Cardiac fibroblast (primary cell): ENCODE measurements at regions not wholly inside any gene's neighbourhood (a gene's known extent, or its start where the extent isn't known, plus 50 kb on each side); places are given as distances from the start of the nearest gene placed in this dataset.
"Not testable (repeated sequence)": the region's sequence is repeated elsewhere in the genome, so short reads cannot be mapped to it uniquely, and the experiment has no call there.

Source experiments
- DNase-seq, 2 donors: peaks; one replicate each; pipeline versions ENCODE4 v3.0.0 to v3.0.0-alpha.2; 2010; ENCODE audit warnings: low read depth in 2 of 2
- H3K4me3 ChIP-seq, 2 donors: replicated peaks in 1 of 2; 1 replicate in 1 of 2; 2 replicates in 1 of 2; pipeline ENCODE4 v1.5.1; 2011; ENCODE audit warnings: low read depth in 2 of 2, low read length in 2 of 2, mild to moderate bottlenecking in 2 of 2, moderate library complexity in 1 of 2
- CTCF ChIP-seq: IDR thresholded peaks from one replicate; pipeline ENCODE4 v1.5.1; 2011; ENCODE audit warnings: low read depth, mild to moderate bottlenecking, low read length, inconsistent platforms

- H3K4me3 ChIP-seq: no peak overlapping the region
- no peak for TF ChIP-seq CTCF
- no peak for DNase-seq
Measured at GRCh38 chr10:36465604-36466379, 659.6 kb upstream of the ANKRD30A start.

- TF ChIP-seq CTCF: no peak
- H3K4me3 ChIP-seq: no peak overlapping the region
- DNase-seq: no peak
Measured at GRCh38 chr10:36464291-36464690, 661.1 kb upstream of the ANKRD30A start.

- DNase-seq: no peak
- TF ChIP-seq CTCF: no peak
- no peak overlapping the region for H3K4me3 ChIP-seq
Measured at GRCh38 chr10:36463390-36463789, 662.0 kb upstream of the ANKRD30A start.

GRCh38 chr10:36462194-36462593, 663.2 kb upstream of the ANKRD30A start:
- TF ChIP-seq CTCF: no peak
- peak; percentile 75 to 83 for DNase-seq

GRCh38 chr10:36458437-36458836, 667.0 kb upstream of the ANKRD30A start:
- not testable (repeated sequence) for DNase-seq, H3K4me3 ChIP-seq

More at GRCh38 chr10:36462194-36462593, 663.2 kb upstream of the ANKRD30A start:
- H3K4me3 ChIP-seq: no peak overlapping the region

GRCh38 chr10:36457751-36458150, 667.6 kb upstream of the ANKRD30A start:
- no peak overlapping the region for H3K4me3 ChIP-seq
- no peak for TF ChIP-seq CTCF
- no peak for DNase-seq

GRCh38 chr10:36455526-36456133, 669.8 kb upstream of the ANKRD30A start:
- no peak overlapping the region for H3K4me3 ChIP-seq
- TF ChIP-seq CTCF: no peak
- peak in 1 of 2 donors; percentile 54 for DNase-seq
